GM21390 (cell line): ENCODE measurements at regions not wholly inside any gene's neighbourhood (a gene's known extent, or its start where the extent isn't known, plus 50 kb on each side); places are given as distances from the start of the nearest gene placed in this dataset.
"Not testable (repeated sequence)": the region's sequence is repeated elsewhere in the genome, so short reads cannot be mapped to it uniquely, and the experiment has no call there.

Experiments
- ATAC-seq: cut with Tn5 transposase; IDR thresholded peaks from one replicate; pipeline ENCODE4 v1.9.1; 2021; ENCODE audit not compliant: unreplicated experiment

DNA sequence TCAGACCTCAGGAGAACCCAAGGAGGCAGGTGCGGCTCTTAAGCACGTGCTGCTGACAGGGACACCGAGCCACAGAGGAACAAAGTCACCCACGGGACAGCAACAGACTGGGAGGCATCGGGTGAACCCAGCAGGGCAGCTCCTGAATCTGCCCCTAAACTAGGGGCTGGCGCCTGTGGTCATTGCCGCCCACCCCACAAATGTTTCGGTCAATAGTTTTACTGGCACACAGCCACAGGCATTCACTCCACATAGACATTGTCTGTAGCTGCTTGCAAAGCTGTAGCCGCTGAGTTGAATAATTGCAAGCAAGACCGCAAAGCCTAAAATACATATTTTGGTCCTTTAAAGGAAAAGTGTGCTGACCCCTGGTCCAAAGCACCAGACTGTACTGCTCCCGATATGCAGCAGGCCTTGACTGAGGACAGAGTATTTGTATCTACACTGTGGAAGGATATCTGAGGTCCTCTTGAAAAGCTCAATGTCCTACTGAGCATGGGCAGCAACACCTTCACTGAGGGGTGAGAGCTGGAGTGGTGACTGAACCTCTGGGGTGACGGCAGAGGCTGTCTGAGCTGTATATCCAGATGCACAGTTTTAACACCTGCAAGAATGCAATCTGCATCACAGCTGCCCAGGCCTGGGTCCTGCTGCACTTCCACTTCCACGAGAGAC lies 310.3 kb downstream of the THBS2 start:
- no peak for ATAC-seq

- no peak for ATAC-seq
These were observed 311.0 kb downstream of the THBS2 start for GRCh38 chr6:168942646-168943045.

DNA sequence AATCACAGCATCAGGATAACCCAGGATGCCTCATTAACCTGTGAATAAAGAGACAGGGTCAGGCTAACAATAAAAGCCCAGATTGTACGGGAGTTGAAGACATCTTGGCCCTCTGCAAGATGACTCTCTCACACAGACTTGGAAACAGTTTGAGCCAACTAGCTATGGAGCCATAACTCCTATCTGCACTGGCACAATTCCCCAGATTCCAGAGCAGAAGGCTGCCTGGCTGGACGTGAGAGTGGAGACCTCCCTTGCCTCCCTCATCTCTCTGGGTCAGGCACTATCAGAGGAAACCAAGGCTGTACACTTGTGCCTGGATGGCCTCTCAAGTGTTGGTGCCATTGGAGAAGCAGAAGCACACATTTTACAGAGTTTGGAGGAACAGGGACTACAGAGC lies 312.6 kb downstream of the THBS2 start:
- no peak for ATAC-seq

- ATAC-seq = no peak
These were observed 313.9 kb downstream of the THBS2 start for GRCh38 chr6:168939796-168940195.

DNA sequence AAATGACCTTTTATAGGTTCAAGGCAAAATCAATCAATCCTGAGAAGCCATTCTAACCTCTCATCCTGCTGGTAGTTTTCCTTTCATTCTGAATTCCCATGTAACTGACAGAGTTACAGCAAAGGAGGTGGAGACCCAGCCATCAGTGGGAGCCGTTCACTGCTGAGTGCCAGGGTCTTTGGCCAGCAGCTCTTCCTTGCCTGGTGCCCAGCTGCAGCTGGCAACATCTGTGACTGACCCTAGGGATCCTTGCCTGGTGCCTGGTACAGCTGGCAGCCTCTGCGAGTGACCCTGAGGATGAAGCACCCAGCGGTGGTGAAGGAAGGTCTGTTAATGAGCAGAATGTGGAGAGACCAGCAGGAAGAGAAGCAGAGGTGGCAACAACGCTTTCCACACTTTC lies 314.6 kb downstream of the THBS2 start:
- no peak for ATAC-seq

GRCh38 chr6:168938546-168938945 lies 315.1 kb downstream of the THBS2 start:
- ATAC-seq = no peak

DNA sequence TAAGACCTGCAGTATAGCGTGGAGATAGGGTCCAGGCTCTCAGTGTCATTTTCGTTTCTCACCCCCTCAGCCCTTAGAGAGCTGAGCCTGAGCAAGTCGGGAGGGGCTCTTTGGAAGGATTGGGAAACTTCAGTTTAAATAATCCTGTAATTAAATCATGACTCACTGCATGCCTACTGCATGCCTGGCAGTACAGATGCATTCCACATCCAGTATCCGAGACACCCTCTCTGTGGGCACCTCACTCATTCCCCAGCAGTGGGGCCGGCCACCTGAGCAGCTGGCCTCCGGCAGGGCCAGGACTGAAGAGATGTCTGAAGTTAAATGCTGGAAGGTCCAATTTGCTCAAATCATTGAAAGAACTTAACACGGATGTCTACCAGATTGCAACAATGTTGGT lies 316.6 kb downstream of the THBS2 start:
- ATAC-seq = no peak

GRCh38 chr6:168935628-168936010 lies 318.0 kb downstream of the THBS2 start:
- no peak for ATAC-seq

- ATAC-seq = no peak
These were observed 318.7 kb downstream of the THBS2 start for GRCh38 chr6:168934660-168935627.

GRCh38 chr6:168932171-168932570 lies 321.5 kb downstream of the THBS2 start:
- ATAC-seq = not testable (repeated sequence)

DNA sequence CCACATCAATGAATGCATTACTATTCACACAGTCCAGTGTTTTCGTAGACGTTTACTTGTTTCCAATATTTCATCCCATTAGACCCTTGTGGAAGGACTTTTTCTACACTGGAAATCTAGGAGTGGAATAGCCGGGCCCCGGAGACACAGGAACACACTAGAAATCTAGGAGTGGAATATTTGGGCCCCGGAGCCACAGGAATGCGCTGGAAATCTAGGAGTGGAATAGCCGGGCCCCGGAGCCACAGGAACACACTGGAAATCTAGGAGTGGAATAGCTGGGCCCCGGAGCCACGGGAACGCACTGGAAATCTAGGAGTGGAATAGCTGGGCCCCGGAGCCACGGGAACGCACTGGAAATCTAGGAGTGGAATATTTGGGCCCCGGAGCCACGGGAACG lies 322.6 kb downstream of the THBS2 start:
- not testable (repeated sequence) for ATAC-seq

GRCh38 chr6:168929871-168930450 lies 323.7 kb downstream of the THBS2 start:
- no peak for ATAC-seq

- no peak for ATAC-seq
These were observed 325.6 kb downstream of the THBS2 start for GRCh38 chr6:168928012-168928411.

GRCh38 chr6:168927026-168927425 lies 326.6 kb downstream of the THBS2 start:
- no peak for ATAC-seq

GRCh38 chr6:168926306-168926705 lies 327.3 kb downstream of the THBS2 start:
- ATAC-seq = no peak

GRCh38 chr6:168925671-168926070 lies 328.0 kb downstream of the THBS2 start:
- no peak for ATAC-seq

DNA sequence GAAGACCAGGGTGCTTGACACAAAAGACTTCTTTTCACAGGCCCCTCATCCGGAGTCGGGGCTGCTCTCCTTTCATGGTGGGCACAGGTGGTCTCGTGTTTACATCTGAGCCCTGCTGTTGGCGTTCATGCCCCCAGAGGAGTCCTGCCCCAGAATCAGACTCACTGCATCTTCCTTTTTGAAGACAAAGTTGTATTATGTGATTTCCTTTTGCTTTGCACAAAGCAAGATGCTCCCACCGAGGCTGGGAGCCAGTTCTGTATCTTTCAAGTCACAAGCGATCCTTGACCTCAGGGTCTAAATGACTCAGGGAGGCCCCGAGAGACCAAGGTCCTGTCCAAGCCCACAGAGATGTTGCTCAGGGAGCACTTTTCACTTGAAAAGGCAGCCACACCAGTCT lies 330.5 kb downstream of the THBS2 start:
- no peak for ATAC-seq

GRCh38 chr6:168922436-168922835 lies 331.2 kb downstream of the THBS2 start:
- ATAC-seq = no peak

GRCh38 chr6:168920289-168920688 lies 333.4 kb downstream of the THBS2 start:
- no peak for ATAC-seq

- ATAC-seq = no peak
These were observed 334.0 kb downstream of the THBS2 start for GRCh38 chr6:168919470-168920179.

- ATAC-seq = no peak
These were observed 337.0 kb downstream of the THBS2 start for GRCh38 chr6:168916576-168917211.
